H1 (cell line): ENCODE measurements at regions not wholly inside any gene's neighbourhood (a gene's known extent, or its start where the extent isn't known, plus 50 kb on each side); places are given as distances from the start of the nearest gene placed in this dataset.

ENCODE experiments used
- CTCF ChIA-PET: fragments of 300-600 bp; sonication (Branson Sonifier 250); formaldehyde crosslinking; loops from one replicate; lab custom pipeline; 2021; ENCODE audit not compliant: partially characterized antibody; lab: Charles Lee
- POLR2A ChIA-PET: fragments of 300-600 bp; sonication (Branson Sonifier 250); formaldehyde crosslinking; loops from one replicate; lab custom pipeline; 2021; ENCODE audit warnings: inconsistent platforms; ENCODE audit not compliant: partially characterized antibody; lab: Charles Lee
- DNase-seq, 2 experiments: peaks; one replicate each; pipeline versions ENCODE4 v3.0.0 to v3.0.0-alpha.2; 2010 to 2022; ENCODE audit warnings: low spot score in 2 of 2, low read depth in 1 of 2, mixed read lengths in 1 of 2
- FAIRE-seq: peaks from 2 replicates; lab custom pipeline; 2011; peaks lifted over from hg19 to GRCh38; lab: Jason Lieb, UNC
- H2AFZ ChIP-seq: 2 replicates; pipeline ENCODE4 v1.8.1; 2012; ENCODE audit warnings: low read length, inconsistent platforms
- H2AK5ac ChIP-seq: 2 replicates; pipeline ENCODE4 v1.6.1; 2013; ENCODE audit warnings: low read depth, low read length
- H2BK120ac ChIP-seq: replicated peaks from 2 replicates; pipeline ENCODE3; 2013; ENCODE audit warnings: low read depth, low read length, inconsistent platforms
- H2BK12ac ChIP-seq: 2 replicates; pipeline ENCODE4 v1.6.1; 2013; ENCODE audit warnings: low read depth, low read length
- H2BK15ac ChIP-seq: 2 replicates; pipeline ENCODE4 v1.6.1; 2013; ENCODE audit warnings: low read length
- H2BK20ac ChIP-seq: 2 replicates; pipeline ENCODE4 v1.6.1; 2013; ENCODE audit warnings: low read length
- H2BK5ac ChIP-seq: 2 replicates; pipeline ENCODE4 v1.6.1; 2013; ENCODE audit warnings: low read depth, low read length
- H3K14ac ChIP-seq: 2 replicates; pipeline ENCODE4 v1.6.1; 2013; ENCODE audit warnings: inconsistent platforms; ENCODE audit not compliant: insufficient read length
- H3K18ac ChIP-seq: 2 replicates; pipeline ENCODE4 v1.6.1; 2013; ENCODE audit warnings: low read length; ENCODE audit errors: extremely low read depth
- H3K23ac ChIP-seq: 2 replicates; pipeline ENCODE4 v1.6.1; 2013; ENCODE audit warnings: inconsistent platforms; ENCODE audit not compliant: insufficient read length
- H3K23me2 ChIP-seq: 2 replicates; pipeline ENCODE4 v1.6.1; 2013; ENCODE audit warnings: low read depth, low read length
- H3K27ac ChIP-seq: 2 replicates; pipeline ENCODE4 v1.6.1; 2011; ENCODE audit warnings: low read depth, low read length, inconsistent platforms
- H3K27me3 ChIP-seq, 4 experiments: replicated peaks in 1 of 4; 1 replicate in 1 of 4; 2 replicates in 3 of 4; pipeline versions ENCODE4 v1.6.1 to v1.8.1; 2011 to 2013; ENCODE audit warnings: low read length in 3 of 4, mild to moderate bottlenecking in 3 of 4, inconsistent platforms in 2 of 4, mixed read lengths in 2 of 4, moderate library complexity in 1 of 4; ENCODE audit not compliant: control insufficient read depth in 3 of 4, insufficient read depth in 3 of 4; ENCODE audit errors: extremely low read depth in 1 of 4
- H3K36me3 ChIP-seq, 4 experiments: 2 replicates each; pipeline versions ENCODE4 v1.6.1 to v1.8.1; 2011 to 2013; ENCODE audit warnings: mild to moderate bottlenecking in 4 of 4, low read length in 3 of 4, moderate library complexity in 2 of 4, control low read depth in 1 of 4, inconsistent platforms in 1 of 4; ENCODE audit not compliant: insufficient read depth in 4 of 4, control insufficient read depth in 2 of 4
- H3K4ac ChIP-seq: replicated peaks from 2 replicates; pipeline ENCODE3; 2013; ENCODE audit warnings: low read length, low read depth, mixed read lengths, inconsistent platforms; ENCODE audit not compliant: insufficient read length
- H3K4me1 ChIP-seq, 4 experiments: replicated peaks in 1 of 4; 1 replicate in 1 of 4; 2 replicates in 3 of 4; pipeline versions ENCODE4 v1.6.1 to v1.8.1; 2011 to 2013; ENCODE audit warnings: low read length in 3 of 4, inconsistent platforms in 2 of 4, mixed read lengths in 1 of 4; ENCODE audit not compliant: insufficient read depth in 4 of 4, control insufficient read depth in 3 of 4
- H3K4me2 ChIP-seq, 2 experiments: 2 replicates each; pipeline versions ENCODE4 v1.6.1 to v1.8.1; 2011 to 2013; ENCODE audit warnings: low read depth in 2 of 2, low read length in 2 of 2, control low read depth in 1 of 2, inconsistent platforms in 1 of 2, mild to moderate bottlenecking in 1 of 2; ENCODE audit not compliant: insufficient read depth in 1 of 2
- H3K4me3 ChIP-seq, 4 experiments: fragments of 200-600, 300-600 bp in 1 of 4; sonication (generic), shearing (Covaris generic), sonication (Bioruptor Twin) in 1 of 4; 2 replicates each; pipeline versions ENCODE4 v1.5.1 to v1.8.1; 2011 to 2016; ENCODE audit warnings: low read length in 4 of 4, low read depth in 3 of 4, control low read depth in 2 of 4, inconsistent platforms in 2 of 4, mild to moderate bottlenecking in 2 of 4, mixed read lengths in 1 of 4, moderate library complexity in 1 of 4; ENCODE audit not compliant: insufficient read depth in 2 of 4; ENCODE audit errors: extremely low read depth in 1 of 4
- H3K56ac ChIP-seq: replicated peaks from 2 replicates; pipeline ENCODE3; 2013; ENCODE audit warnings: low read depth, mild to moderate bottlenecking, mixed read lengths, low read length, inconsistent platforms; ENCODE audit not compliant: insufficient read length
- H3K79me1 ChIP-seq: 2 replicates; pipeline ENCODE4 v1.6.1; 2013; ENCODE audit warnings: low read depth, low read length, control low read depth
- H3K79me2 ChIP-seq, 2 experiments: 2 replicates each; pipeline versions ENCODE4 v1.6.1 to v1.8.1; 2012 to 2013; ENCODE audit warnings: low read length in 2 of 2, mild to moderate bottlenecking in 2 of 2, inconsistent platforms in 1 of 2; ENCODE audit not compliant: insufficient read depth in 2 of 2, control insufficient read depth in 1 of 2
- H3K9ac ChIP-seq, 4 experiments: replicated peaks in 1 of 4; 1 replicate in 1 of 4; 2 replicates in 3 of 4; pipeline versions ENCODE4 v1.6.1 to v1.8.1; 2011 to 2013; ENCODE audit warnings: low read depth in 3 of 4, low read length in 3 of 4, control low read depth in 2 of 4, mild to moderate bottlenecking in 2 of 4, moderate library complexity in 2 of 4, inconsistent platforms in 1 of 4; ENCODE audit errors: extremely low read depth in 1 of 4
- H3K9me3 ChIP-seq, 2 experiments: 2 replicates each; pipeline versions ENCODE4 v1.6.1 to v1.8.1; 2012 to 2013; ENCODE audit warnings: mild to moderate bottlenecking in 2 of 2, moderate library complexity in 2 of 2, control low read depth in 1 of 2, inconsistent platforms in 1 of 2, low read depth in 1 of 2, low read length in 1 of 2, mixed read lengths in 1 of 2; ENCODE audit not compliant: insufficient read depth in 2 of 2
- H4K20me1 ChIP-seq, 2 experiments: replicated peaks in 1 of 2; 2 replicates each; pipeline versions ENCODE3 to v1.8.1; 2011 to 2013; ENCODE audit warnings: inconsistent platforms in 2 of 2, low read length in 2 of 2, mild to moderate bottlenecking in 1 of 2; ENCODE audit not compliant: insufficient read depth in 2 of 2, control insufficient read depth in 1 of 2
- H4K5ac ChIP-seq: 2 replicates; pipeline ENCODE4 v1.6.1; 2013; ENCODE audit warnings: low read length, low read depth, mixed read lengths, inconsistent platforms; ENCODE audit not compliant: insufficient read length
- H4K8ac ChIP-seq: 2 replicates; pipeline ENCODE4 v1.8.0; 2013; ENCODE audit warnings: mild to moderate bottlenecking, moderate library complexity, low read length, inconsistent platforms; ENCODE audit not compliant: insufficient read depth; ENCODE audit errors: extremely low read depth
- H4K91ac ChIP-seq: replicated peaks from 2 replicates; pipeline ENCODE3; 2013; ENCODE audit warnings: low read length, mixed read lengths, inconsistent platforms; ENCODE audit not compliant: insufficient read length
- BACH1 ChIP-seq: IDR thresholded peaks from 2 replicates; pipeline ENCODE4 v1.6.1; 2012; ENCODE audit warnings: low read length, improper control_type of control experiment
- BCL11A ChIP-seq, 2 experiments: IDR thresholded peaks; one replicate each; pipeline ENCODE4 v1.6.1; 2011; ENCODE audit warnings: low read depth in 2 of 2, low read length in 2 of 2, mild to moderate bottlenecking in 2 of 2
- EP300 ChIP-seq, 2 experiments: IDR thresholded peaks; 1 replicate in 1 of 2; 2 replicates in 1 of 2; pipeline ENCODE4 v1.6.1; 2011 to 2012; ENCODE audit warnings: low read depth in 2 of 2, low read length in 2 of 2, mild to moderate bottlenecking in 2 of 2, borderline replicate concordance in 1 of 2, inconsistent platforms in 1 of 2, moderate library complexity in 1 of 2
- EZH2 ChIP-seq: fragments of 200-600 bp; sonication (generic); IDR thresholded peaks from 2 replicates; pipeline ENCODE4 v1.7.1; 2012; ENCODE audit warnings: low read depth, mild to moderate bottlenecking, moderate library complexity, low read length, inconsistent platforms; ENCODE audit not compliant: severe bottlenecking
- GTF2F1 ChIP-seq: IDR thresholded peaks from 2 replicates; pipeline ENCODE4 v1.6.1; 2012; ENCODE audit warnings: low read depth, low read length, improper control_type of control experiment, borderline replicate concordance
- SIX5 ChIP-seq: IDR thresholded peaks from 2 replicates; pipeline ENCODE4 v1.6.1; 2011; ENCODE audit warnings: mild to moderate bottlenecking, low read depth, low read length
- TAF1 ChIP-seq: IDR thresholded peaks from 2 replicates; pipeline ENCODE4 v1.6.1; 2011; ENCODE audit warnings: mild to moderate bottlenecking, low read depth, low read length
- TCF12 ChIP-seq: IDR thresholded peaks from 2 replicates; pipeline ENCODE4 v1.6.1; 2011; ENCODE audit warnings: low read depth, mild to moderate bottlenecking, low read length
- TEAD4 ChIP-seq: IDR thresholded peaks from 2 replicates; pipeline ENCODE4 v1.6.1; 2012; ENCODE audit warnings: low read depth, low read length, inconsistent platforms, mixed read lengths
- WGBS, 2 experiments: shearing (Covaris generic) in 1 of 2; methylation state at CpG; one replicate each; pipeline versions ENCODE4 v1.1.6 to v1.1.7; 2013 to 2015; ENCODE audit warnings: low lambda C conversion rate in 2 of 2, mixed read lengths in 2 of 2, inconsistent platforms in 1 of 2, low coverage in 1 of 2, missing lambda C conversion rate in 1 of 2; ENCODE audit not compliant: insufficient replicate concordance in 2 of 2, insufficient coverage in 1 of 2, insufficient read length in 1 of 2; ENCODE audit errors: extremely low coverage in 1 of 2, missing lambda C conversion rate in 1 of 2; 5-methylcytosine and 5-hydroxymethylcytosine counted together
- TF ChIP-seq, protein P1 (sequence below): IDR thresholded peaks from 2 replicates; pipeline ENCODE4 v1.6.1; 2011; ENCODE audit warnings: low read length, improper control_type of control experiment

DNA sequence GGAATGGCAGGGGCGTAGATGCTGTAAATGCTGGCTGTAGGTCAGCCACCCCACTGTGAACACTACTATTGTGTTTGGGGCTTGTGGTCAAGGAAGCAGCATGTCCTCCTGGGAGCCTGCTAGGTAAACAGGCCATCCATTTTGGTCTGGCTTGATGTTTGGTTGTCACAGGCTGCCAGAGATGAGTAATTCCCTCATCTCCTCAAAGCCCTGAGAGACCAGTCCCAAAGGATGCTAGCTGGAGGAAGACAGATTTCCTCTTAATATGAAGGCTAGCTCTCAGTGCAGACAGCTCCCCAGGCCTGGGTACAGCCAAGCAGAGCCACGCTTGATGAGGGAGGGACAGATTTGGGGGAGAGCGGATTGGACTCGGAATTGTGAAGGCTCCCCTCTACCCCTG, 72.5 kb upstream of the MAP1B start:
- Histone ChIP-seq H4K20me1 (no peaks in the 10 kb centered on the region), H3K23me2 (no peaks in the 10 kb centered on the region), H3K79me1 (no peaks in the 10 kb centered on the region), H3K56ac (no peak overlapping the region), H4K8ac (no peak overlapping the region), H4K5ac (no peak overlapping the region), H3K27ac (no peak overlapping the region), H2BK12ac (no peak overlapping the region), H3K4me3 (no peak overlapping the region), H2BK5ac (no peak overlapping the region), H3K14ac (no peak overlapping the region), H3K4me2 (no peak overlapping the region; a peak in 1 of 4 replicates), H3K9me3 (no peaks in the 10 kb centered on the region), H2AFZ (0 out of 2 replicates have a peak overlapping the region, but pooled peaks have one; percentile 19), H3K79me2 (no peaks in the 10 kb centered on the region), H3K27me3 (no peaks in the 10 kb centered on the region; a peak in 1 of 7 replicates), H2BK120ac (peak overlapping the region; percentile 3), H3K36me3 (no peaks in the 10 kb centered on the region), H3K4me1 (peaks cover 0 to 24% (median 16%) of the 10 kb centered on the region in 4 experiments), H2BK20ac (peak overlapping the region; percentile 13; the same call in 1 of the 2 replicates), H2AK5ac (0 out of 2 replicates have a peak overlapping the region, but pooled peaks have one; percentile 54), H3K4ac (no peak overlapping the region), H3K18ac (no peak overlapping the region), H4K91ac (no peak overlapping the region), H2BK15ac (no peak overlapping the region), H3K23ac (no peak overlapping the region), H3K9ac (no peak overlapping the region; a peak in 1 of 7 replicates)
- DNase-seq (no peak), FAIRE-seq (no peak)
- no peak for TF ChIP-seq EZH2
- no peak for TF ChIP-seq SIX5
- no peak for TF ChIP-seq TCF12
- TF ChIP-seq BCL11A (IDR thresholded peaks at IDR 0.05; ENCODE audit: low read depth in 2 of 2, low read length in 2 of 2): no peak
- TF ChIP-seq, protein P1, sequence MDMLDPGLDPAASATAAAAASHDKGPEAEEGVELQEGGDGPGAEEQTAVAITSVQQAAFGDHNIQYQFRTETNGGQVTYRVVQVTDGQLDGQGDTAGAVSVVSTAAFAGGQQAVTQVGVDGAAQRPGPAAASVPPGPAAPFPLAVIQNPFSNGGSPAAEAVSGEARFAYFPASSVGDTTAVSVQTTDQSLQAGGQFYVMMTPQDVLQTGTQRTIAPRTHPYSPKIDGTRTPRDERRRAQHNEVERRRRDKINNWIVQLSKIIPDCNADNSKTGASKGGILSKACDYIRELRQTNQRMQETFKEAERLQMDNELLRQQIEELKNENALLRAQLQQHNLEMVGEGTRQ: no peak
- no peak for TF ChIP-seq GTF2F1
- no peak for TF ChIP-seq BACH1
- no peak for TF ChIP-seq TAF1
- no peak for TF ChIP-seq EP300 (IDR thresholded peaks at IDR 0.05; ENCODE audit: borderline replicate concordance in 1 of 2, low read depth in 2 of 2, low read length in 2 of 2)
- TF ChIP-seq TEAD4: no peak
- WGBS, 2 experiments: 88% methylated on average over 4 of the region's 4 CpGs; no CpG with 5 or more reads in 1 of the 2 experiments
- ChIA-PET CTCF (interaction anchor here (1.1 to 4.9 kb wide), 3 partner anchors 16 to 44 kb away, joined by 3 to 37 read pairs (median 4); no protein-coding TSS in a partner anchor), POLR2A (no interaction called here)
